SK-N-SH (cell line): ENCODE measurements at regions not wholly inside any gene's neighbourhood (a gene's known extent, or its start where the extent isn't known, plus 50 kb on each side); places are given as distances from the start of the nearest gene placed in this dataset.
"Not testable (repeated sequence)": the region's sequence is repeated elsewhere in the genome, so short reads cannot be mapped to it uniquely, and the experiment has no call there.

Experiments
- CTCF ChIA-PET: fragments of 300-600, 350-600 bp; formaldehyde crosslinking; extraction: SDS; loops from one replicate; lab custom pipeline; 2021; lab: Yijun Ruan, JAX
- POLR2A ChIA-PET: fragments of 350-600 bp; sonication (Branson Sonifier 250); formaldehyde crosslinking; extraction: SDS; loops from one replicate; lab custom pipeline; 2020; ENCODE audit warnings: antibody characterized with exemption, inconsistent platforms; lab: Yijun Ruan, JAX
- DNase-seq: peaks from one replicate; pipeline ENCODE4 v3.0.0; 2012
- H2AFZ ChIP-seq: fragments of 200-600 bp; sonication (generic); 2 replicates; pipeline ENCODE4 v1.8.1; 2016; ENCODE audit warnings: antibody characterized with exemption, mild to moderate bottlenecking, low read depth
- H3F3A ChIP-seq: fragments of 200-600 bp; sonication (generic); replicated peaks from 2 replicates; pipeline ENCODE3; 2016; ENCODE audit warnings: antibody characterized with exemption, mild to moderate bottlenecking; ENCODE audit not compliant: insufficient read depth
- H3K27ac ChIP-seq, 2 experiments: fragments of 200-500 bp in 1 of 2; fragments of 200-600 bp in 1 of 2; sonication (Bioruptor generic) in 1 of 2; sonication (generic), shearing (Covaris generic) in 1 of 2; 2 replicates each; pipeline versions ENCODE4 v1.5.1 to v1.6.1; 2014 to 2016; ENCODE audit warnings: low read depth in 2 of 2, inconsistent platforms in 1 of 2, low read length in 1 of 2, mild to moderate bottlenecking in 1 of 2, mixed read lengths in 1 of 2
- H3K27me3 ChIP-seq: fragments of 200-600 bp; sonication (generic), shearing (Covaris generic); 2 replicates; pipeline ENCODE4 v1.6.1; 2016; ENCODE audit warnings: mixed run types; ENCODE audit not compliant: insufficient read depth
- H3K36me3 ChIP-seq, 2 experiments: fragments of 200-500 bp in 1 of 2; fragments of 200-600 bp in 1 of 2; sonication (Bioruptor generic) in 1 of 2; sonication (generic) in 1 of 2; replicated peaks in 1 of 2; 2 replicates each; pipeline versions ENCODE3 to v1.5.1; 2014 to 2016; ENCODE audit warnings: low read length in 1 of 2, mild to moderate bottlenecking in 1 of 2; ENCODE audit not compliant: insufficient read depth in 2 of 2, control insufficient read depth in 1 of 2
- H3K4me1 ChIP-seq, 2 experiments: fragments of 200-500 bp in 1 of 2; fragments of 200-600 bp in 1 of 2; sonication (Bioruptor generic) in 1 of 2; sonication (generic), shearing (Covaris generic) in 1 of 2; 2 replicates each; pipeline versions ENCODE4 v1.5.1 to v1.6.1; 2014 to 2016; ENCODE audit warnings: low read depth in 1 of 2, low read length in 1 of 2, mixed run types in 1 of 2; ENCODE audit not compliant: insufficient read depth in 2 of 2, control insufficient read depth in 1 of 2
- H3K4me2 ChIP-seq: fragments of 200-600 bp; sonication (generic), shearing (Covaris generic); 2 replicates; pipeline ENCODE4 v1.6.1; 2017; ENCODE audit warnings: mixed run types
- H3K4me3 ChIP-seq, 2 experiments: fragments of 200-500 bp in 1 of 2; fragments of 200-600 bp in 1 of 2; sonication (Bioruptor generic) in 1 of 2; sonication (generic), shearing (Covaris generic) in 1 of 2; 2 replicates each; pipeline versions ENCODE4 v1.5.1 to v1.8.1; 2014 to 2016; ENCODE audit warnings: low read depth in 2 of 2, inconsistent platforms in 1 of 2, low read length in 1 of 2, mild to moderate bottlenecking in 1 of 2, mixed read lengths in 1 of 2, moderate library complexity in 1 of 2
- H3K79me2 ChIP-seq: fragments of 200-600 bp; sonication (generic); 2 replicates; pipeline ENCODE4 v1.8.1; 2017; ENCODE audit warnings: mild to moderate bottlenecking; ENCODE audit not compliant: insufficient read depth
- H3K9ac ChIP-seq: fragments of 200-600 bp; sonication (generic); 2 replicates; pipeline ENCODE4 v1.6.1; 2017; ENCODE audit warnings: mixed run types
- H3K9me2 ChIP-seq: fragments of 200-600 bp; sonication (generic); 2 replicates; pipeline ENCODE4 v1.6.1; 2017; ENCODE audit warnings: mixed run types
- H3K9me3 ChIP-seq: fragments of 200-600 bp; sonication (generic); 2 replicates; pipeline ENCODE4 v1.6.1; 2017; ENCODE audit warnings: mixed run types, mild to moderate bottlenecking, moderate library complexity
- H4K20me1 ChIP-seq: fragments of 200-600 bp; sonication (generic); 2 replicates; pipeline ENCODE4 v1.6.1; 2017; ENCODE audit warnings: mild to moderate bottlenecking, mixed run types; ENCODE audit not compliant: insufficient read depth
- CHD2 ChIP-seq: fragments of 150-350 bp; IDR thresholded peaks from 2 replicates; pipeline ENCODE4 v1.6.1; 2018; ENCODE audit warnings: low read length; ENCODE audit not compliant: partially characterized antibody
- ELF1 ChIP-seq: IDR thresholded peaks from 2 replicates; pipeline ENCODE4 v1.4.0; 2012
- FOSL2 ChIP-seq: IDR thresholded peaks from 2 replicates; pipeline ENCODE4 v1.4.0; 2012; ENCODE audit warnings: low read depth, mild to moderate bottlenecking, moderate library complexity, borderline replicate concordance
- FOXJ3 ChIP-seq: sonication (generic); formaldehyde crosslinking; IDR thresholded peaks from 2 replicates; pipeline ENCODE4 v1.5.1; 2020; ENCODE audit warnings: mild to moderate bottlenecking, missing genetic modification reagents
- FOXM1 ChIP-seq: IDR thresholded peaks from 2 replicates; pipeline ENCODE4 v1.4.0; 2012; ENCODE audit warnings: low read depth, mild to moderate bottlenecking
- GABPA ChIP-seq: IDR thresholded peaks from 2 replicates; pipeline ENCODE4 v1.4.0; 2012; ENCODE audit warnings: low read depth, mild to moderate bottlenecking
- GATA2 ChIP-seq: sonication (generic); formaldehyde crosslinking; IDR thresholded peaks from 2 replicates; pipeline ENCODE4 v1.5.0; 2020; ENCODE audit warnings: mild to moderate bottlenecking, missing genetic modification reagents
- JUND ChIP-seq: IDR thresholded peaks from 2 replicates; pipeline ENCODE4 v1.4.0; 2012
- MEF2A ChIP-seq: IDR thresholded peaks from 2 replicates; pipeline ENCODE4 v1.4.0; 2012; ENCODE audit warnings: low read depth, borderline replicate concordance
- MXI1 ChIP-seq: IDR thresholded peaks from 2 replicates; pipeline ENCODE4 v1.6.1; 2012; ENCODE audit warnings: mild to moderate bottlenecking, low read depth, low read length, improper control_type of control experiment
- NFIC ChIP-seq: IDR thresholded peaks from 2 replicates; pipeline ENCODE4 v1.4.0; 2012; ENCODE audit warnings: borderline replicate concordance
- NRF1 ChIP-seq: IDR thresholded peaks from 2 replicates; pipeline ENCODE4 v1.6.1; 2012; ENCODE audit warnings: low read depth, mild to moderate bottlenecking, low read length
- PBX3 ChIP-seq: IDR thresholded peaks from 2 replicates; pipeline ENCODE4; 2012
- POLR2AphosphoS5 ChIP-seq: IDR thresholded peaks from 2 replicates; pipeline ENCODE4 v1.6.1; 2012; ENCODE audit warnings: low read depth, low read length
- TAF1 ChIP-seq: IDR thresholded peaks from 2 replicates; pipeline ENCODE4 v1.6.1; 2012; ENCODE audit warnings: low read depth, mild to moderate bottlenecking, low read length, moderate library complexity, borderline replicate concordance
- TEAD4 ChIP-seq: IDR thresholded peaks from 2 replicates; pipeline ENCODE4 v1.4.0; 2012; ENCODE audit warnings: mild to moderate bottlenecking, borderline replicate concordance; ENCODE audit not compliant: insufficient read depth
- YY1 ChIP-seq: IDR thresholded peaks from 2 replicates; pipeline ENCODE4 v1.4.0; 2012; ENCODE audit warnings: low read depth, mild to moderate bottlenecking
- WGBS: methylation state at CpG from one replicate; pipeline ENCODE4 v1.1.6; 2017; ENCODE audit warnings: low lambda C conversion rate; 5-methylcytosine and 5-hydroxymethylcytosine counted together
- TF ChIP-seq, protein P1 (sequence below): IDR thresholded peaks from 2 replicates; pipeline ENCODE4 v1.4.0; 2012; ENCODE audit warnings: low read depth, borderline replicate concordance
- TF ChIP-seq, protein P2 (sequence below): IDR thresholded peaks from 2 replicates; pipeline ENCODE4 v1.6.1; 2012; ENCODE audit warnings: mild to moderate bottlenecking, low read depth, low read length, moderate library complexity

- Histone ChIP-seq H3K4me1 (no peaks in the 10 kb centered on the region), H3K9ac (no peak overlapping the region), H3K9me2 (no peaks in the 10 kb centered on the region), H2AFZ (no peak overlapping the region), H3K4me2 (no peak overlapping the region), H3K4me3 (no peak overlapping the region), H3K9me3 (no peaks in the 10 kb centered on the region), H3K27ac (no peak overlapping the region), H3K27me3 (no peaks in the 10 kb centered on the region), H3F3A (no peaks in the 10 kb centered on the region), H3K36me3 (no peaks in the 10 kb centered on the region), H4K20me1 (no peaks in the 10 kb centered on the region), H3K79me2 (no peaks in the 10 kb centered on the region)
- DNase-seq: no peak
- WGBS: 5% methylated on average over 13 of the region's 13 CpGs
- ChIA-PET POLR2A (no interaction called here), CTCF (no interaction called here)
- TF ChIP-seq FOSL2 (no peak), GABPA (no peak), POLR2AphosphoS5 (no peak), JUND (no peak), MEF2A (no peak), CHD2 (no peak), FOXM1 (no peak), NFIC (no peak)
- TF ChIP-seq, protein P1, sequence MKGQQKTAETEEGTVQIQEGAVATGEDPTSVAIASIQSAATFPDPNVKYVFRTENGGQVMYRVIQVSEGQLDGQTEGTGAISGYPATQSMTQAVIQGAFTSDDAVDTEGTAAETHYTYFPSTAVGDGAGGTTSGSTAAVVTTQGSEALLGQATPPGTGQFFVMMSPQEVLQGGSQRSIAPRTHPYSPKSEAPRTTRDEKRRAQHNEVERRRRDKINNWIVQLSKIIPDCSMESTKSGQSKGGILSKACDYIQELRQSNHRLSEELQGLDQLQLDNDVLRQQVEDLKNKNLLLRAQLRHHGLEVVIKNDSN: no peak
These were observed 1299.4 kb downstream of the TP53TG3F start for GRCh38 chr16:34758835-34759234.

DNA sequence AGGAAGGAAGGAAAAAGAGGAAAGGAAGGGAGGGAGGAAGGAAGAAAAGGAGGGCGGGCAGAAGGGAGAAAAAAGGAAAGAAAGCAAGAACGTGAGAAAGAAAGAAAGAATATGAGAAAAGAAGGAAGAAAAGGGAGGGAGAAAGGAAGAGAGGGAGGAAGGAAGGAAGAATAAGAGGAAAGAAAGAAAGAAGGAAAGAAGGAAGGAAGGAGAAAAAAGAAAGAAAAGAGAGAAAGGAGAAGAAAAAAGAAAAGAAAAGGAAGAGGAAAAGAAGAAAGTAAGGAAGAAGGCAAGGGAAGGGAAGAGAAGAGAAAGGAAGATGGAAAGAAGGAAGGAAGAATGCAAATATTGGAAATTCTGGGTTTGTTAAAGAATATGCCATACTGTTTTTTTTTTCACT, 1332.4 kb downstream of the TP53TG3F start:
- POLR2A ChIA-PET, H4K20me1 ChIP-seq, H3K27ac ChIP-seq, H3K9me2 ChIP-seq, H3K27me3 ChIP-seq, H3F3A ChIP-seq, H3K4me1 ChIP-seq, H3K4me2 ChIP-seq, CTCF ChIA-PET, H3K9ac ChIP-seq, H3K36me3 ChIP-seq, DNase-seq, H2AFZ ChIP-seq, H3K79me2 ChIP-seq, H3K4me3 ChIP-seq, H3K9me3 ChIP-seq: not testable (repeated sequence)
- WGBS: 1% methylated on average over 2 of the region's 2 CpGs

DNA sequence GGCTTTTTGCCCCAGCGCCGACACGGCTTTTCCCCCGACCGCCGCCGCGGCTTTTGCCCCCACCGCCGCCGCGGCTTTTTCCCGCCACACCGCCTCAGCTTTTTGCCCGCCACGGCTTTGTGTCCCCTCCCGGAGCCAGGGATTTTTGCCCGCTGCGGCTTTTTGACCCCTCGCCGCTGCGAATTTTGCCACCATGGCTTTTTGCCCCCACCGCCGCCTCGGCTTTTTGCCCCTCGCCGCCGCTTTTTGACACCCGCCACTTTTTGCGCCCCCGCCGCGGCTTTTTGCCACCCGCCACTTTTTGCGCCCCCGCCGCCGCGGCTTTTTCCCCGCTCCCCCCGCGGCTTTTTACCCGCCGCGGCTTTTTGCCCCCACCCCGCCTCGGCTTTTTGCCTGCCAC, 1342.5 kb downstream of the TP53TG3F start:
- Histone ChIP-seq H4K20me1 (no peaks in the 10 kb centered on the region), H3K9me3 (no peaks in the 10 kb centered on the region), H2AFZ (no peak overlapping the region), H3F3A (no peaks in the 10 kb centered on the region), H3K9ac (no peak overlapping the region), H3K9me2 (no peaks in the 10 kb centered on the region), H3K36me3 (no peaks in the 10 kb centered on the region), H3K4me3 (no peak overlapping the region), H3K4me2 (no peak overlapping the region), H3K27me3 (no peaks in the 10 kb centered on the region), H3K4me1 (no peaks in the 10 kb centered on the region), H3K79me2 (no peaks in the 10 kb centered on the region), H3K27ac (no peak overlapping the region)
- CTCF ChIA-PET: no interaction called here
- POLR2A ChIA-PET: no interaction called here
- peak; percentile 1 for DNase-seq
- 80% methylated on average over 47 of the region's 47 CpGs for WGBS
- TF ChIP-seq ELF1 (no peak), TEAD4 (no peak), YY1 (no peak), CHD2 (no peak), FOXJ3 (CRISPR knock-in tag) (no peak), TAF1 (no peak), GATA2 (no peak), MXI1 (no peak), NFIC (no peak), NRF1 (no peak), PBX3 (no peak)
- TF ChIP-seq, protein P2, sequence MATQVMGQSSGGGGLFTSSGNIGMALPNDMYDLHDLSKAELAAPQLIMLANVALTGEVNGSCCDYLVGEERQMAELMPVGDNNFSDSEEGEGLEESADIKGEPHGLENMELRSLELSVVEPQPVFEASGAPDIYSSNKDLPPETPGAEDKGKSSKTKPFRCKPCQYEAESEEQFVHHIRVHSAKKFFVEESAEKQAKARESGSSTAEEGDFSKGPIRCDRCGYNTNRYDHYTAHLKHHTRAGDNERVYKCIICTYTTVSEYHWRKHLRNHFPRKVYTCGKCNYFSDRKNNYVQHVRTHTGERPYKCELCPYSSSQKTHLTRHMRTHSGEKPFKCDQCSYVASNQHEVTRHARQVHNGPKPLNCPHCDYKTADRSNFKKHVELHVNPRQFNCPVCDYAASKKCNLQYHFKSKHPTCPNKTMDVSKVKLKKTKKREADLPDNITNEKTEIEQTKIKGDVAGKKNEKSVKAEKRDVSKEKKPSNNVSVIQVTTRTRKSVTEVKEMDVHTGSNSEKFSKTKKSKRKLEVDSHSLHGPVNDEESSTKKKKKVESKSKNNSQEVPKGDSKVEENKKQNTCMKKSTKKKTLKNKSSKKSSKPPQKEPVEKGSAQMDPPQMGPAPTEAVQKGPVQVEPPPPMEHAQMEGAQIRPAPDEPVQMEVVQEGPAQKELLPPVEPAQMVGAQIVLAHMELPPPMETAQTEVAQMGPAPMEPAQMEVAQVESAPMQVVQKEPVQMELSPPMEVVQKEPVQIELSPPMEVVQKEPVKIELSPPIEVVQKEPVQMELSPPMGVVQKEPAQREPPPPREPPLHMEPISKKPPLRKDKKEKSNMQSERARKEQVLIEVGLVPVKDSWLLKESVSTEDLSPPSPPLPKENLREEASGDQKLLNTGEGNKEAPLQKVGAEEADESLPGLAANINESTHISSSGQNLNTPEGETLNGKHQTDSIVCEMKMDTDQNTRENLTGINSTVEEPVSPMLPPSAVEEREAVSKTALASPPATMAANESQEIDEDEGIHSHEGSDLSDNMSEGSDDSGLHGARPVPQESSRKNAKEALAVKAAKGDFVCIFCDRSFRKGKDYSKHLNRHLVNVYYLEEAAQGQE: no peak
- TF ChIP-seq, protein P1: no peak
